Smooth muscle cell (in vitro differentiated cells): ENCODE measurements at regions not wholly inside any gene's neighbourhood (a gene's known extent, or its start where the extent isn't known, plus 50 kb on each side); places are given as distances from the start of the nearest gene placed in this dataset.

Source experiments
- DNase-seq: peaks from one replicate; lab custom pipeline; 2025; ENCODE audit not compliant: unreplicated experiment; lab: John Stamatoyannopoulos, UW
- H2AFZ ChIP-seq: fragments of 200-600 bp; sonication (generic); 2 replicates; pipeline ENCODE4 v1.6.0; 2016; ENCODE audit warnings: antibody characterized with exemption, low read depth, mild to moderate bottlenecking
- H3F3A ChIP-seq: fragments of 200-600 bp; sonication (generic); 2 replicates; pipeline ENCODE4 v1.6.0; 2017; ENCODE audit warnings: antibody characterized with exemption, low read depth
- H3K27ac ChIP-seq: fragments of 200-600 bp; sonication (generic); 2 replicates; pipeline ENCODE4 v1.5.1; 2016; ENCODE audit warnings: low read depth, mild to moderate bottlenecking
- H3K27me3 ChIP-seq: fragments of 200-600 bp; sonication (generic); 2 replicates; pipeline ENCODE4 v1.6.1; 2016; ENCODE audit warnings: low read depth, mild to moderate bottlenecking
- H3K36me3 ChIP-seq: fragments of 200-600 bp; sonication (generic); 2 replicates; pipeline ENCODE4 v1.5.1; 2016; ENCODE audit warnings: low read depth
- H3K4me1 ChIP-seq: fragments of 200-600 bp; sonication (generic); 2 replicates; pipeline ENCODE4 v1.5.1; 2016; ENCODE audit warnings: low read depth
- H3K4me2 ChIP-seq: fragments of 200-600 bp; sonication (generic); 2 replicates; pipeline ENCODE4 v1.6.0; 2016; ENCODE audit warnings: mild to moderate bottlenecking
- H3K4me3 ChIP-seq: fragments of 200-600 bp; sonication (generic); 2 replicates; pipeline ENCODE4 v1.5.1; 2016; ENCODE audit warnings: mild to moderate bottlenecking
- H3K79me2 ChIP-seq: fragments of 200-600 bp; sonication (generic); 2 replicates; pipeline ENCODE4 v1.6.0; 2016; ENCODE audit warnings: low read depth, mild to moderate bottlenecking
- H3K9ac ChIP-seq: fragments of 200-600 bp; sonication (generic); 2 replicates; pipeline ENCODE4 v1.6.0; 2016; ENCODE audit warnings: low read depth
- H3K9me3 ChIP-seq: fragments of 200-600 bp; sonication (generic); replicated peaks from 2 replicates; pipeline ENCODE4 v1.5.1; 2016; ENCODE audit warnings: low read depth
- H4K20me1 ChIP-seq: fragments of 200-600 bp; sonication (generic); 2 replicates; pipeline ENCODE4 v1.6.0; 2016; ENCODE audit warnings: low read depth
- WGBS: methylation state at CpG from one replicate; pipeline ENCODE4 v1.1.7; 2016; ENCODE audit warnings: low lambda C conversion rate; 5-methylcytosine and 5-hydroxymethylcytosine counted together
- TF ChIP-seq, protein P1 (sequence below): fragments of 200-600 bp; sonication (generic); IDR thresholded peaks from 2 replicates; pipeline ENCODE4 v1.5.1; 2017; ENCODE audit warnings: borderline replicate concordance, mild to moderate bottlenecking, antibody characterized with exemption; ENCODE audit not compliant: insufficient read depth, poor library complexity, severe bottlenecking

- H4K20me1 ChIP-seq: no peaks in the 10 kb centered on the region
- H3K36me3 ChIP-seq: no peaks in the 10 kb centered on the region
- 98% methylated on average over 12 of the region's 12 CpGs for WGBS
- H3F3A ChIP-seq: peaks cover 5% of the 10 kb centered on the region
- no peak for DNase-seq
- no peak overlapping the region for H2AFZ ChIP-seq
- no peak overlapping the region for H3K27ac ChIP-seq
- H3K4me2 ChIP-seq: no peak overlapping the region
- H3K4me1 ChIP-seq: no peaks in the 10 kb centered on the region
- TF ChIP-seq, protein P1, sequence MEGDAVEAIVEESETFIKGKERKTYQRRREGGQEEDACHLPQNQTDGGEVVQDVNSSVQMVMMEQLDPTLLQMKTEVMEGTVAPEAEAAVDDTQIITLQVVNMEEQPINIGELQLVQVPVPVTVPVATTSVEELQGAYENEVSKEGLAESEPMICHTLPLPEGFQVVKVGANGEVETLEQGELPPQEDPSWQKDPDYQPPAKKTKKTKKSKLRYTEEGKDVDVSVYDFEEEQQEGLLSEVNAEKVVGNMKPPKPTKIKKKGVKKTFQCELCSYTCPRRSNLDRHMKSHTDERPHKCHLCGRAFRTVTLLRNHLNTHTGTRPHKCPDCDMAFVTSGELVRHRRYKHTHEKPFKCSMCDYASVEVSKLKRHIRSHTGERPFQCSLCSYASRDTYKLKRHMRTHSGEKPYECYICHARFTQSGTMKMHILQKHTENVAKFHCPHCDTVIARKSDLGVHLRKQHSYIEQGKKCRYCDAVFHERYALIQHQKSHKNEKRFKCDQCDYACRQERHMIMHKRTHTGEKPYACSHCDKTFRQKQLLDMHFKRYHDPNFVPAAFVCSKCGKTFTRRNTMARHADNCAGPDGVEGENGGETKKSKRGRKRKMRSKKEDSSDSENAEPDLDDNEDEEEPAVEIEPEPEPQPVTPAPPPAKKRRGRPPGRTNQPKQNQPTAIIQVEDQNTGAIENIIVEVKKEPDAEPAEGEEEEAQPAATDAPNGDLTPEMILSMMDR: no peak
- H3K9ac ChIP-seq: no peak overlapping the region
- no peak overlapping the region for H3K4me3 ChIP-seq
- H3K79me2 ChIP-seq: no peaks in the 10 kb centered on the region
- H3K9me3 ChIP-seq: no peaks in the 10 kb centered on the region
- H3K27me3 ChIP-seq: no peaks in the 10 kb centered on the region
Measured at GRCh38 chr14:31943861-31944255, 133.2 kb upstream of the ARHGAP5 start.

DNA sequence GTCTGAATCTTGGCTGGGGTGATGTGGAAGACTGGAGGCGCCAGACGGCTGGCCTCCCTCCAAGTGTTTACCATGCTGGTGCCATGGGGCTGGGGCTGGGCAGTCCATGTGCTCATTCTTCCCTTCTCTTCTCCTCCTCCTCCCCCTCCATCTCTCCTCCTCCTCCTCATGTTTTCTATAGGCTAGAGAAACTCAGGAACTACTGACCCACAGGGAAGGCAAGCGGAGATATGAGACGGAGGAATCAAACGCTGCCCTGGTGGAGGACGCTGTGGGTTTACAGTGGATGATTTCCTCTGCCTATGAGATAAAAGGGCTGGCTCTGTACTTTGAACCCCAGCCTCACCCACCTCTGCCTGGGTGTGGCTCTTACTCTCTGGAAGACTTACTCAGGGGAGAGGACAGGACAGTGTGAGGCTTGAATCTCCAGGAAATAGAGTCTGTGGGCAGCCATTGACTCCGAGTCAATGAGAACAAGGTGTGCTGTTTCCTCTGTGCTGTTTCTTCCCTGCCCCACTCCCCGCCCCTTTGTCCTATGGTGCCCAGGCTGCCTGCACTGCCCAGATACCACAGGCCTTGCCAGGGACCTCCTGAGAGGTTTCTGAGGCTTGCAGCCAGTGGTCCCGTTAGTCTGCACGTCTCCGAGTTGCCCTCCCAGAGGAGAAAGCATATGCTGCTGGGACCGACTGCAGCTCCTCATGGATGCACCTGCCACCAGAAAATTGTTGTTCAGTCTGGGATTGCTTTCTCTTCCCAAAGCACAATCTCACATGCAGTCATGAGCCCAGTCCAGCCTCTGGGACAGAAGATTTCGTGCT is 132.6 kb upstream of the ARHGAP5 start:
- H3K27ac ChIP-seq: no peak overlapping the region
- WGBS: 70% methylated on average over 13 of the region's 13 CpGs
- TF ChIP-seq, protein P1: no peak
- H3K9ac ChIP-seq: no peak overlapping the region
- no peak overlapping the region for H2AFZ ChIP-seq
- no peaks in the 10 kb centered on the region for H3K79me2 ChIP-seq
- no peaks in the 10 kb centered on the region for H4K20me1 ChIP-seq
- no peak for DNase-seq
- no peak overlapping the region for H3K4me2 ChIP-seq
- H3K36me3 ChIP-seq: no peaks in the 10 kb centered on the region
- H3K9me3 ChIP-seq: no peaks in the 10 kb centered on the region
- H3K27me3 ChIP-seq: no peaks in the 10 kb centered on the region
- peaks cover 5% of the 10 kb centered on the region for H3F3A ChIP-seq
- H3K4me3 ChIP-seq: no peak overlapping the region
- H3K4me1 ChIP-seq: no peaks in the 10 kb centered on the region

GRCh38 chr14:31945074-31945613 is 132.0 kb upstream of the ARHGAP5 start:
- no peak overlapping the region for H3K27ac ChIP-seq
- no peak for DNase-seq
- H4K20me1 ChIP-seq: no peaks in the 10 kb centered on the region
- peaks cover 10% of the 10 kb centered on the region for H3F3A ChIP-seq
- no peak overlapping the region for H2AFZ ChIP-seq
- H3K4me2 ChIP-seq: no peak overlapping the region
- H3K9ac ChIP-seq: no peak overlapping the region
- WGBS: 85% methylated on average over 3 of the region's 3 CpGs
- TF ChIP-seq, protein P1: no peak
- H3K9me3 ChIP-seq: no peaks in the 10 kb centered on the region
- H3K36me3 ChIP-seq: no peaks in the 10 kb centered on the region
- H3K27me3 ChIP-seq: no peaks in the 10 kb centered on the region
- peaks cover 4% of the 10 kb centered on the region for H3K4me1 ChIP-seq
- H3K4me3 ChIP-seq: no peak overlapping the region
- H3K79me2 ChIP-seq: no peaks in the 10 kb centered on the region
